HG02973 (cell line): ENCODE measurements at regions not wholly inside any gene's neighbourhood (a gene's known extent, or its start where the extent isn't known, plus 50 kb on each side); places are given as distances from the start of the nearest gene placed in this dataset.

Experiments
- ATAC-seq: cut with Tn5 transposase; IDR thresholded peaks from one replicate; pipeline ENCODE4 v1.9.1; 2021; ENCODE audit warnings: moderate library complexity; ENCODE audit not compliant: unreplicated experiment

DNA sequence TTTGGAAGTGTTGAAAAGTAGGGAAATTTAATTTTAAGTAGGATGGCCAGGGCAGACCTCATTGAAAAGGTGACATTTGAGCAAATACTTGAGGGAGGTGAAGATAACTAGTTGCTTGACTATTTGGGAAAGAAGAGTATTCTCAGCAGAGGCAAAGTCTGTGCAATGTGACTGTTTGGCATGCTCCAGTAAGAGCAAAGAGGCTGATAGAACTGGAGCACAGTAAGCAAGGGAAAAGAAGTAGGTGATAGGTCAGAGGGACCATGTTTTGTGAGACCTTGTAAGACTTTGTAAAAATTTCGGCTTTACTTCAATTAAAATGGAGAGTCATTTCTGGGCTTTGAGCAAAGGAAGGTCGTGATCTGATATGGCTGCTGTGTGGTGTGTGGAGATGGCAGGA lies 335.8 kb downstream of the ZIC1 start:
- ATAC-seq = no peak

DNA sequence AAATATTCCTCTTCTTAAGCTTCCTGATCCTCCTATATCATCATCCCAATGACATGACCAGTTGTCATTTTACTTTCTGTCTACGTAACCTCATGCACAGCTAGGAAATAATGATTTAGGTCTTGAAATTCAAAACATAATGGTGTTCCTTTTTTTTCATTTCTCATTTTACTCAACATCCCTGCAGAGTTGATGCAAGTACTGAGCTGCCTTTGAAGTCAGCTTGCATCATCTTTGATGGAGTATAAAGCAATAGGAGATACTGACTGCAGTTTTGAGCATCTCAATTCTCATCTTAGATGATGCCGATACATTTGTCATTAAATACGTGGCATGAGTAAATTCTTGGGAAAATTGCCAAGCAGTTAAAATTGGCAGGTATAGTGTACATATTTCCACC lies 346.1 kb downstream of the ZIC1 start:
- ATAC-seq = no peak

DNA sequence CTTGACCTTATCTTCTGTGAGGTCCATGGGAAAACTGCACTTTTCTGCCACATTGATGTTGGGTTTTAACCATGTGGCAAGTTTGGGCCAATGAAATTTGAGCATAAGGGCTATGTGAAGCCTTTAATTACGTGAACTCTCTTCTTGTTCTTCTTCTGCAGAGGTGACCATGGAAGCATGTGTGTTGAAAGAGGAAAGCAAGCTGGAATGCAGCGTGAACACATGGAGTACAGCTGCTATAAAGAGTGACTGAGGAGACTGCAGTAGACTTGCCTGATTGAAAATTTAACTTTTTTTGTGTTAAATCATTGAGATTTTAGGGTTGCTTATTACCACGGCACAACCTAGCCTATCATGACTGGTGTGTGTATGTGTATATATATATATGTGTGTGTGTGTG lies 347.3 kb downstream of the ZIC1 start:
- ATAC-seq = no peak

DNA sequence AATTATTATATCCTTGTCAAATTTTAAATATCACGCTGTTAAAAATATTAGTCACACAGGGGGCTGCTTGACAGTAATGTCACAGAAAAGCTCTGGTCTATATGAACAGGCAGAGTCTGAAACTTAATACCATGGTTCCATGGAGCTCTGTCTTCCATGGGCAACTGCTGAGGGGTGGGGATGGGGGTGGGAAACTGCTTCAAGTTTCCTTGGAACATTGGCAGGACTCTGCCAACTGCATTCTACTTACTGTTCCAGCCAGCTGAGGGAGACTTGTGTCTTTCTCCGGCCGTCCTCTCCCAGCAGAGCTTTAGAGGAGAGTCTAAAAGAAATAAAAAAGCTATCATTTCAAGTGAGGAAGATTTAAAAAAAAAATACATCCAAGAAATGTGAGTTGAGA lies 348.7 kb downstream of the ZIC1 start:
- no peak for ATAC-seq

DNA sequence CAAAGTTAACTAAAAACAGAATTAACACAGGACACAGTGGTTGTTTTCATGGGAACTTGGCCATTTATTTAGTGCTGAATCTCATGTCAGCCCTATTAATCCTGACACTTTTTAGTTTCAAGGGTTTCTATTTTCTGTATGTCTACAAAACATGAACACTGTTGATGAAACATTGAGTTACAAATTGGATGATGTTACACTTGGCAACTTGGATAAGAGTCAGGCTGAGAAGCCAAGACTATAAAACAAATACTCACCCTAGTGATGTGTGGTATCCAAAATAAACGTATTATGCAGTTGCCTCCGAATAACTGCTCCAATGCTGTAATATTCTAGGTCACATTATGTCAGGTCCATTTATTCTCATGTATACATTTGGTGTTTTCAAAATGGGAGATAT lies 349.6 kb downstream of the ZIC1 start:
- no peak for ATAC-seq

DNA sequence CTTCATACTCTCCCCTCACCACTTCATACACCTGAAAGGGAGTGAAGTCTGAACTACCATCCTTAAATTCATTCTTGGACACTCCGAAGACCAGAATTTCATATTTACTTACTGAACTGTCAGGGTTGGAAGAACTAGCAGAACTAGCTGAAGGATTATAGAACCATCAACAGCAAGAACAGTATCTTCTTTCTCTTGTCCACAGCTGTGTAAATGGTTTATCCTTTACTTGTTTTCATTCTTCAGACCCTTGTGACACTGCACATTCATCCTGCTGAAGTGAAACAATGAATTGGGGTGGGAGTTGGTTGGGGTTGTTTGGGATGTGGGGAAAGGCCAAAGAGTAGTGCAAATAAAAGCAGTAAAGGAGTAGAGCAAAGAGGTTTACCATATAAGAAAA lies 350.9 kb downstream of the ZIC1 start:
- ATAC-seq = no peak

DNA sequence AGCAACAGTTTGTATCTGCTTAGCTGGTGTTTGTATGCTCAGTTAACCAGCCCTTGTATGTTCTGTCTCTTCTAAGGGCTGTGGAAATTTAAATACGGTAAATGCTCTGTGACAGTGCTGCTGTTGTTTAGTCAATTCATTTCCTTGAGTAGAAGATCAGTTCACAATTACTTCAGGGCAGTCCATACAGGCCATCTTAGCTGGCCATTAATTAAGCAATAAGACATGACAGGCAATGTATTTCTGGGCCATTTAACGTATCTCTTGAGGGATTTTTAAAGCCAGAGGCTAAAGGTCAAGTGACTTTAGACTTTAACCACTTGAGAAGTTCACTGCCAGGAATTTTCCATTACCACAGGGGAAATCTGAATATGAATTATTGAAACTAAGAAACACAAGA lies 351.8 kb downstream of the ZIC1 start:
- no peak for ATAC-seq

DNA sequence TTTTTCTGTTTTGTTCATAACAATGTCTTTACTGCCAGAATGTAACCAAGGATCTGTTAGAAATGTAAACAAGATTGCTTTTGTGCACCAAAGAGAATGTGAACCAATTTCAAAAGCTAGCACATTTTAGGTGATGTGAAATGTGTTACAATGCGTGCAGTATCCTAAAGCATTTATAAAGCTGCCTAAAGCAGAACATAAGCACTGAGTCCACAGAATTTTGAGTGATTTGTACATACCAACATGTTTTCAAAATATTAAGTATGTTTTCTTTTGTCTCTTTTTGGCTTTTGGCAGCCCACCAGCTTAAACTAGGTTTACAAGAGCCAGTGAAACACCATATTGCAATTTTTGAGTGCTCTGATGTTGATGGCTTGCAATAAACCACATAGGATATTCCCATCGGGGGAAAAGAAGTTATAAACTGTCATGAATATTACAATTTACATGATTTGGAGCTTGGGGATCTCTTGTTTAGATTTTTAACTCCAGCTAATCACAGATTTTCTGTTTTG lies 364.0 kb downstream of the ZIC1 start:
- no peak for ATAC-seq

DNA sequence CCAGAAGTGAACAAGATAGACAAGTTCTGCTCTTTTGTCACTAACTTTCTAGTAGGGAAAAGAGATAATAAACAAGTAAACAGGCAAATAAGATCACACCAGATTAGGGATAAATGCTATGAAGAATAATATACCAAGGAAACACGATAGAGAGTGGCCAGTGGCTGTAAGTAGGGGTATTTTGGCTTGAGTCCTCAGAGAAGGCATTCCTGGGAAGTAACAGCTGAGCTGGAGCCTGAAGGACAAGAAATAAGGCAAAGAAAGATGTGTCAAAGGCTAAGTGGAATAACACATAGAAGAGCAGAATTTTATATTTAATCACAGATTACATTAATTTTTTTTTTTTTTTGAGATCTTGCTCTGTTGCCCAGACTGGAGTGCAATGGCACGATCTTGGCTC lies 366.2 kb downstream of the ZIC1 start:
- ATAC-seq = no peak

DNA sequence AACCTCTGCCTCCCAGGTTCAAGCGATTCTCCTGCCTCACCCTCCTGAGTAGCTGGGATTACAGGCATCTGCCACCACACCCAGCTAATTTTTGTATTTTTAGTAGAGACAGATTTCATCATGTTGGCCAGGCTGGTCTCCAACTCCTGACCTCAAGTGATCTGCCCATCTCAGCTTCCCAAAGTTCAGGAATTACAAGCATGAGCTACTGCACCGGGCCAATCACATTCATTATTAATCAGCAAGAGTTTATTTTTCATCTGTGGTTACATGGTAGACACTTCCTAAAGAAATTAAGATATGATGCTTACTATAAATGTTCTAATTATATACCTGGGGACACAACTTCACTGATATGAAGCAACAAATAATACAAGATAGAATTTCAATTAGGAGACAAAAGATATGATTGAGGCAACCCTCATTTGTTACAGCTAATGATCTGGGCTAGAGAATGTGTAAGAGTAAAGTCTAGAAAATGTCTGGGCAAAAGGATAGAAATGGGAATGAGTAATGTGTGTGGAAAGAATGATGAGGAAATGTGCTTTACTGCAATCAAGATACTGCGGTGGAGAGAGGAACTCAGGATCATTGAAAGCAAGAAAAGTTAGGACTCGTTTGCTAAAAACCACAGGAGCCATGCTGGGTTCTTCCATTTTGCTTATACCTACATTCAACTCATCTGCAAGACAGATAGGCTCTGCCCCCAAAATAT lies 366.8 kb downstream of the ZIC1 start:
- no peak for ATAC-seq

DNA sequence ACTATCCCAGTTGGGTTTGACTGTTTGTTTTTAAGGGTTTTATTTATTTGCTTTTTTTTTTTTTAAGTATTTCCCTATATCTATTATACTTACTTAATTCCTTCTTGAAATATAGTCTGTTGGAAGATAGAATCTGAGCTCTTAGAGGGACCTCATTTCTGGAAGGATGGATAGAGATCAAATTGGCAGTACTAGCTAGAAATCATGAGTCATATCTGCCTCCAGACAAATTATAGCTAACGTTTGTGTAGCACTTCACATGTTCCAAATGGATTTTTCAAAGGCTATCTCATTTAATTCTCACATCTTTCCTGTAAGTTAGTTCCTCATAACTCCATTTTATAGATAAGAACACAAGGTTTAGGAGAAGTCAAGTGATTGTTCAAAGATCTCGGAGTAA lies 384.7 kb downstream of the ZIC1 start:
- ATAC-seq = no peak

DNA sequence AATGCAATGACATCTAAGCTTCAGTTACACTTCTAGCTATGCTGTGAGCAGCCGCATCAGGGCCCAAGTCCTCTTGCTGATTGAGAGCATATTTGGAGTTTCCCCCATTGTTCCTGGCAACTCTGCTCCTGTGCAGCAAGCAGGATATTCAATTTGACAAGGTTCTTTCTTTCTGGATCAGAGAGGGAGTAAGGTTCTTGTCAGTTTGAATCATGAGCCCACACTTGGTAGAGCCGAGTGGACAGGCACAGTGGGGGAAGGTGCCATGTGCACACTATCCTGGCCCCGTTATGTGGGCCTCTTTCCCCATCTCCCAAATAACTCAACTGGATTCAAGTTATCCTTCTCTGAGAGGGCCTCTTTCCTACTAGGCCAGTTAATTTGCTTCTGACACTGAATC lies 385.4 kb downstream of the ZIC1 start:
- no peak for ATAC-seq

DNA sequence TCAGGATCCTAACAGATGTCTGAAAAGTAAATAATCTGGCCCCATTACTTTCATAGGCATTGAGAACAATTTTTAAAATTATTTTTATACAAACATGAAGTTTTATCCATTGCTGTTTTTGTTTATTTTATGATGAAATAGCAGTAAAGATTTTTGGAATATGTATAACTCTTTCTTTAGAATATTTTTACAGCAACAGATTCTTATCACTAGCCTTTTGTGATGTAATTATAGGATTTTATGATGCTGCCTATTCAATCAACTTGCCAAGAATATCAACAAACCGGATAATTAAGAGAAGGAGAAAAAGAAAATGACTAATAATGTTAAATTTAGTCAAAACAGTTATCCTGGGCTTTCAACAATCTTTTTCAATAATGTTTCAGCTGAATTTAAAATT lies 386.3 kb downstream of the ZIC1 start:
- ATAC-seq = no peak

DNA sequence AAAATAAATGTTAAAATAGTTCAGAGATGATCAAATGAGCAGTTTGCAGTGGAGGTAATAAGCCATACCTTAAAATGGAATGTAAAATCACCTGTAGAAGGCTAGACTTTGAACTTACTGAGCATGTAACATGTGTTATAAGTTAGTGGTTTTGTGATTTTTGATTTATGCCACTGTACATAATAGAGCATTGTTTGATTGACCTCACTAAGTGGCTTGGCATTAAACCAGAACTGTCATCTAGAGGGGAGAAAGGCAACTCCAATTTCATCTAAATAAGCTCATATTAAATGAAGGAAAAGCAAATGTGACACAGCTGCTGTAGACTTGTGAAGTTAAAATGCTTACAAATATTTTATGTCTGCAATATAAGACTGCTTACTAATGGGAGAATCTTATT lies 387.9 kb downstream of the ZIC1 start:
- ATAC-seq = no peak

DNA sequence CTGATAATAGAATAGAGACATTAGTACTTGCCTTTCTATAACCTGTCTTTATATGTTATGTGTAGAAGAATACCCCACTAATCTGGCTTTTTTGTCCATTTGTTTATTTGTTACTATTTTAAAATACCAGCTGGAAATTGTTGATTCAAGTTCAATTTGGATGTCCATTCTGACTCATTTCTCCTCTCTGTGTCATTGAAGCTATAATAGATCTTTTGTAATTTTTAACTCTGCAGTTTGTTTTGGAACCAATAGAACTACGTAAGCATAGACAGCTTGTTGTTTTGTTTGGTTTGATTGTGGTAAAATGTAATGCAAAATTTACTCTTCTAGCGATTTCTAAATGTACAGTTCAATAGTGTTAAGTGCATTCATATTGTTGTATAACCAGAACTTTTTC lies 390.4 kb downstream of the ZIC1 start:
- ATAC-seq = no peak

DNA sequence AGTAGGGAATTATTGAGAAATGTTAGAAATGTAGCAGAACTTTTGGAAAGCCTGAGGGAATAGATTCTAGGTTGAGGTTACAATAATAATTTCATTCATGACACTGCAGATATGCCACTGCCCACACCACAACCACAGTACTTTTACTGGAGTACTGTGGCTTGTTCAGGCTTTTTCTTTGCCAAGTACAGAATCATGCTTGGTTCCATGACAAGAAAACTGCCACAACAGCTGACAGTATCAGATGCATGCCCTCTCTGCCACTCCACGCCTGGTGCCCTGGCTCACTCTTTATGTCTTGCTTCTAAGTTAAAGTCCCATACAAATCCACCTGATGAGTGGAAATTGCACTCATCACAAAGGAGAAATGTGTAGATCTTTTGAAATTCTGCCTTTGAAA lies 398.6 kb downstream of the ZIC1 start:
- no peak for ATAC-seq

DNA sequence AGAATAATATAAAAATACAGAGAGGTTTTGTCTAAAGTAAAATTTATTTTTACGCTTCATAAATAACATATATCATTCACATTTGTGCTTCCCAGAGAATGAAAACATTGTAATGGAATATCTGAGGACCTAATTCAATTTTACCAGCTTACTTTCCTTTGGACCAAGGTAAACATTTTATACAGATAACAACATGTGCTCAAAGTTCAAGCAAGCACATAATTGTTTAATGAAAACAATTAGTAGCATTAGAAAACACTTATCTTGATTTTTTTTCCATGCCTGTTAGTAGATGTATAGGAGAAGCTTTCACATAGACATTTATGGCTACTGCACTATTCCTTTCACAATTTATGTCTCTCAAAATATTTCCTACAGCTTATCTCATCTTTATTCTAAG lies 400.0 kb downstream of the ZIC1 start:
- ATAC-seq = no peak

DNA sequence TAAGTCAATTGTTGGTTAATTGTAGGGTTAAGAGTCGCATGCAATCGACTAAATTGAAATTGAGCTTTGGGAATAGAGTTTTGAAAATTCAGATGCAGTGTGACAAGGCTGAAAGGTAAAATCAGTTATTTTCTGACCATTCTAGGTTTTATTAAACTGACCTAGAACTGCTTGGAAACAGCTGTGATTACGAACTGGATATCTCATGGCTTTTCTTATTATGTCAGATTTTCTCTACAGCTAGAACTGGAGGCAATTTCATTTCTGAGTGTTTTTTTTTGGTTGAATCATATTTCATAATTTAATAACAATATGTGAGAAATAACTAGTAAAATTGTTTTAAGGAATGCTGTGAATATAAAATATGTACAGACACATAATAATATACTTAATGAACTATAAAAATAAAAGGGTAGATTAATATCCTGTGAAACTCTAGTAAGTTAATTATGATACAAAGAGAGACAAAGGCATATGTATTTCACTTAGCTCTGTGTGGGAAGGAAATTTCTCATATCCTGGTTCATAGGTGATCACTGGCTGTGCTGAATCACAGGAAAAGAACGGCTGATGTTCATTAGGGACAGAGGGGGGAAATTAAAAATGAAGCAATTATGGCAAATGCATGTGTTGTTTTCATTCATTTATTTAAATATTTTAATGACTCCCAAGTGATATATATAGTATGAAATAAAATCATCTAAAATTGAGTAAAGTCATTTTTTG lies 403.2 kb downstream of the ZIC1 start:
- no peak for ATAC-seq

DNA sequence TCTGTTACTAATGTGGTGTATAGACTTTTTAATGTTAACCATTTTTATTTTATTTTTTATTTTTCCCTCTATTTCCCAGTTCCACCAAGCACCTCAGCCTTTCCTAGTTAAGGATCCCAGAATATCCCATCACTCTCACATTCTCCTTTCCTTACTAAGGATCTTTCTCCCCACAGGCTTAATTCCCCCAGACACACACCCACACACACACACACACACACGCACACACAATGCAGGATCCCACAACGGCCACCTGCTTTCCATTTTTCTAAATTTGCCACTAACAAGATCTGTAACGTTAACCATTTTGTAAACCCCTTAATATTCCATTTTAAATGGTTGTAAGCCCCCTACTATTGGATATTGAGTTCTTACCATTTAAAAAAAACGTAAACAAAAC lies 404.1 kb downstream of the ZIC1 start:
- ATAC-seq = no peak

DNA sequence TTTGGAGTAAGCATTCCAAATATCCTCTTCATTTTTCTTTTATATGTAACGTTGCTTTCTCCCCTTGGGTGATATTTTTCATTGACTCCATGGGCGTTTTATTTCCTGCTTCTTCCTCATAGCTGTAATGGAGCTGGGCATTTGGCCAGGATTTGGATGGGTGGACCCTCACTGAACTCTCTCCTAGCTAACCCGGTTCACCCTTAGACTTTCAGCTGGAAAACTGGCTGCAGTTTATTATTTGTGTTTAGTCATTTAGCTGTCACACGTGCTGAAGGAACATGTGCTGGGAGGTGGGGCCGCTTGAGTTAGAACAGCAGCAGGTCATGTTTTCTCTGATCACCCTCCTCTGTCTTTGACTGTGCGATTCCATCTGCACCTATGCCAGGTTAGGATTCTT lies 407.6 kb downstream of the ZIC1 start:
- no peak for ATAC-seq

DNA sequence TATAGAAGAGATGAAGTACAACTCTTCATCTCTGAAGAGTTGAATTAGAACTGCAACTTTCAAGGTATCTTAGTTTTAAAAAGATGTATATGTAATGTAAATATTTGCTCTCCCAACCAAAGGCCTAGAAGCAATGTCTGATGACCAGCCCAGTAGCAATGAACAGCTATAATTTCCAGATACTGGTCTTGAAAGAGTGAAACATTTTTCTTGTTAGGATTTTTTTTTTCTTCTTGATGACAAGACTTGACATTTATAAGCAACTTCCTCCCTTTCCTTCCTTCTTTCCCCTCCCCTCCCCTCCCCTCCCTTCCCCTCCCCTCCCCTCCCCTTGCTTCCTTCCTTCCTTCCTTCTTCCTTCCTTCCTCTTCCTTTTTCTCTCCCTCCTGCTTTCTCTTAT lies 423.4 kb downstream of the ZIC1 start:
- no peak for ATAC-seq

DNA sequence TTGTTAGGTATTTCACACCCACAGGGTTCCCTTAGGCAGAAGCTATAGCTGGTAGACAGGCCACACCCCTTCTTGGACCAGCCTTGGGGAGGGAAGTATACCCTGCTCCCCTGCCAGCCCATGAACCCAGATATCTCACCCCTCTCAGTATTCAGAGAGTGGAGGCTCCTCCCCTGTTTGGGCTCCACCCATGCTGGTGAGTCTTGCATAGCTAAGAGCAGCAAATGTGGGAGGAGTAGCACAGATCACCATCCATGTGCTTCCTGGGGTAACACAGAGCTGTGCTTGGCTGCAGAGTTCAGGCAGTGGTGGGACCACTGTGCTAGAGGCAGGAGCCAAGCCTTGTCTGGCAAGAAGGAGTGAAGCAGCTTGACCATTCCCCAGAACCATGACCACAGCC lies 427.2 kb downstream of the ZIC1 start:
- no peak for ATAC-seq

DNA sequence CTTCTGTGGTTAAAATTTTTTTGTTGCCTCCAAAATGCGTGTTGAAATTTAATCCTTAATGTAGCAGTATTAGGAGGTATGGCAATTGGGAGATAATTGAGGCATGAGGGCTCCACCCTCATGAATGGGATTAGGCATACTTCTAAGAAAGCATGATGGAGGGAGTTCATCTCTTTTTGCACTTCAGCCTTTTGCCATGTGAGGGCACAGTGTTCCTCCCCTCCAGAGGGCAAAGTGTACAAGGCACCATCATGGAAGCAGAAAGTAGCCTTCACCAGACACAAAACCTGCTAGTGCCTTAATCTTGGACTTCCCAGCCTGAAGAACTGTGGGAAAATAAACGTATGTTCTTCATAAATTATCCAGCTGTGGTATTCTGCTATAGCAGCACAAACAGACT lies 429.5 kb downstream of the ZIC1 start:
- ATAC-seq = no peak
